Suprapubic skin (tissue), 4 donors: ENCODE measurements at regions not wholly inside any gene's neighbourhood (a gene's known extent, or its start where the extent isn't known, plus 50 kb on each side); places are given as distances from the start of the nearest gene placed in this dataset.

ENCODE experiments used
- DNase-seq, 2 donors: peaks; one replicate each; pipeline ENCODE4 v3.0.0-alpha.2; 2019; ENCODE audit warnings: low spot score in 2 of 2
- H3K27ac ChIP-seq: fragments of 200-600 bp; sonication (generic); one replicate; pipeline ENCODE4 v1.5.1; 2019
- H3K27me3 ChIP-seq: fragments of 200-600 bp; sonication (generic); one replicate; pipeline ENCODE4 v1.5.1; 2019
- H3K36me3 ChIP-seq: fragments of 200-600 bp; sonication (generic); one replicate; pipeline ENCODE4 v1.5.1; 2019
- H3K4me1 ChIP-seq: fragments of 200-600 bp; sonication (generic); one replicate; pipeline ENCODE4 v1.5.1; 2019
- H3K4me3 ChIP-seq: fragments of 200-600 bp; sonication (generic); one replicate; pipeline ENCODE4 v1.5.1; 2019; ENCODE audit warnings: mild to moderate bottlenecking
- H3K9me3 ChIP-seq: fragments of 200-600 bp; sonication (generic); one replicate; pipeline ENCODE4 v1.5.1; 2019
- CTCF ChIP-seq, 2 donors: fragments of 200-600 bp in 1 of 2; fragments of 450-650 bp in 1 of 2; sonication (generic) in 1 of 2; IDR thresholded peaks; one replicate each; pipeline ENCODE4 v1.5.1; 2016 to 2019; ENCODE audit warnings: antibody characterized with exemption in 2 of 2, mild to moderate bottlenecking in 1 of 2, moderate library complexity in 1 of 2
- EP300 ChIP-seq: sonication (generic); formaldehyde crosslinking; IDR thresholded peaks from one replicate; pipeline ENCODE4 v1.6.1; 2017; ENCODE audit warnings: antibody characterized with exemption
- POLR2A ChIP-seq, 2 donors: fragments of 450-650 bp; IDR thresholded peaks; one replicate each; pipeline ENCODE4 v1.6.1; 2017; ENCODE audit warnings: antibody characterized with exemption in 2 of 2, mild to moderate bottlenecking in 2 of 2, moderate library complexity in 2 of 2
- POLR2AphosphoS5 ChIP-seq, 3 donors: sonication (generic); formaldehyde crosslinking; IDR thresholded peaks; one replicate each; pipeline ENCODE4 v1.6.1; 2017; ENCODE audit warnings: antibody characterized with exemption in 3 of 3
- WGBS: methylation state at CpG from one replicate; pipeline ENCODE4 v1.1.5; 2018; 5-methylcytosine and 5-hydroxymethylcytosine counted together

- Histone ChIP-seq H3K36me3 (no peaks in the 10 kb centered on the region), H3K27ac (no peak overlapping the region), H3K9me3 (no peaks in the 10 kb centered on the region), H3K4me3 (no peak overlapping the region), H3K27me3 (no peaks in the 10 kb centered on the region), H3K4me1 (no peaks in the 10 kb centered on the region)
- DNase-seq: no peak
- TF ChIP-seq POLR2A (IDR thresholded peaks at IDR 0.05) (no peak), EP300 (no peak), CTCF (IDR thresholded peaks at IDR 0.05) (no peak), POLR2AphosphoS5 (IDR thresholded peaks at IDR 0.05) (no peak)
- WGBS: 60% methylated on average over 2 of the region's 2 CpGs
Measured at GRCh38 chr5:142486020-142486419, 161.2 kb upstream of the SPRY4 start.

DNA sequence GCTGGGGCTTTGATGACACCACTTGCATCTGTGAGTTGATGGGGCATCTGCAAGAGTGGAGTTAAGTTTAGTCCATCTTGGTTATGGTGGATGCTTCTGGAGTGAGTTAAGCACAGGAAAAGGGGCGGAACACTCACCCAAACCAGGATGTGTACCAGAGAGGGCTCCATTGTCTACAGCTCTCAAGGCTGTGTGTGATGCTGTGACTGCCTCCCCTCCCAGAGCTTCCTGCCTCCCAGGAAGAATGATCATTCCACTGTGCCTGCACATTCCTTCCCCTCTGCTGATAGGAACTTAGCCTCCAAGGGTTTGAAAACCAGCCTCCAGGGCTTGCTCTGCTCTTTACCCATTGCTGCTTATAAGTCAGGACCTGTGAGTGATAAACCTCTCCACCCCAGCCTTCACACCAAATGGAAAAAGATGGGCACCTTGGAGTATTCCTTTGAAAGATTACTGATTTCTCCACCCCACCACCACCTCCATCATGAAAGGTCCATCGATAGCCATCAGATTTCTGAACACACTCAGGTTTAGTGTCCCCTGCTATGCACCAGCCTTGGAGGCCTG lies 160.1 kb upstream of the SPRY4 start:
- H3K9me3 ChIP-seq: no peaks in the 10 kb centered on the region
- H3K4me3 ChIP-seq: no peak overlapping the region
- no peak overlapping the region for H3K27ac ChIP-seq
- no peaks in the 10 kb centered on the region for H3K4me1 ChIP-seq
- DNase-seq: no peak
- no peak for TF ChIP-seq EP300
- TF ChIP-seq POLR2A (IDR thresholded peaks at IDR 0.05): no peak
- no peak for TF ChIP-seq CTCF (IDR thresholded peaks at IDR 0.05)
- TF ChIP-seq POLR2AphosphoS5 (IDR thresholded peaks at IDR 0.05): no peak
- H3K36me3 ChIP-seq: no peaks in the 10 kb centered on the region
- WGBS: 88% methylated on average over 1 of the region's 2 CpGs
- H3K27me3 ChIP-seq: no peaks in the 10 kb centered on the region

GRCh38 chr5:142482207-142482606 lies 157.4 kb upstream of the SPRY4 start:
- WGBS: 85% methylated on average over 2 of the region's 2 CpGs
- no peak overlapping the region for H3K27ac ChIP-seq
- no peaks in the 10 kb centered on the region for H3K27me3 ChIP-seq
- TF ChIP-seq POLR2A (IDR thresholded peaks at IDR 0.05) (no peak), EP300 (no peak), CTCF (IDR thresholded peaks at IDR 0.05) (no peak), POLR2AphosphoS5 (IDR thresholded peaks at IDR 0.05) (no peak)
- H3K9me3 ChIP-seq: peaks cover 5% of the 10 kb centered on the region
- H3K4me1 ChIP-seq: no peaks in the 10 kb centered on the region
- H3K4me3 ChIP-seq: no peak overlapping the region
- no peak for DNase-seq
- H3K36me3 ChIP-seq: no peaks in the 10 kb centered on the region

GRCh38 chr5:142481410-142481809 lies 156.6 kb upstream of the SPRY4 start:
- WGBS: 72% methylated on average over 3 of the region's 3 CpGs
- Histone ChIP-seq H3K27ac (no peak overlapping the region), H3K36me3 (no peaks in the 10 kb centered on the region), H3K4me3 (no peak overlapping the region), H3K27me3 (no peaks in the 10 kb centered on the region), H3K4me1 (no peaks in the 10 kb centered on the region), H3K9me3 (peaks cover 5% of the 10 kb centered on the region)
- TF ChIP-seq POLR2A (IDR thresholded peaks at IDR 0.05) (no peak), POLR2AphosphoS5 (IDR thresholded peaks at IDR 0.05) (no peak), EP300 (no peak), CTCF (IDR thresholded peaks at IDR 0.05) (no peak)
- no peak for DNase-seq

GRCh38 chr5:142479854-142480519 lies 155.2 kb upstream of the SPRY4 start:
- Histone ChIP-seq H3K4me3 (no peak overlapping the region), H3K27ac (no peak overlapping the region), H3K27me3 (no peaks in the 10 kb centered on the region), H3K4me1 (no peaks in the 10 kb centered on the region), H3K36me3 (no peaks in the 10 kb centered on the region), H3K9me3 (peaks cover 5% of the 10 kb centered on the region)
- TF ChIP-seq POLR2A (IDR thresholded peaks at IDR 0.05) (no peak), EP300 (no peak), POLR2AphosphoS5 (IDR thresholded peaks at IDR 0.05) (no peak), CTCF (IDR thresholded peaks at IDR 0.05) (no peak)
- no peak for DNase-seq
- WGBS: 82% methylated on average over 3 of the region's 3 CpGs
